GM19455 (cell line): ENCODE measurements at regions not wholly inside any gene's neighbourhood (a gene's known extent, or its start where the extent isn't known, plus 50 kb on each side); places are given as distances from the start of the nearest gene placed in this dataset.

Source experiments
- ATAC-seq: cut with Tn5 transposase; IDR thresholded peaks from one replicate; pipeline ENCODE4 v1.9.1; 2021; ENCODE audit not compliant: unreplicated experiment

- no peak for ATAC-seq
Observed at GRCh38 chr16:73147958-73148357, 100.0 kb upstream of the ZFHX3 start.

GRCh38 chr16:73145166-73145880 is 97.4 kb upstream of the ZFHX3 start:
- no peak for ATAC-seq

GRCh38 chr16:73143576-73144422 is 95.9 kb upstream of the ZFHX3 start:
- ATAC-seq = no peak

GRCh38 chr16:73143002-73143401 is 95.1 kb upstream of the ZFHX3 start:
- ATAC-seq = no peak

GRCh38 chr16:73142053-73142854 is 94.3 kb upstream of the ZFHX3 start:
- ATAC-seq = no peak

- ATAC-seq = no peak
Observed at GRCh38 chr16:73140929-73141328, 93.0 kb upstream of the ZFHX3 start.

- ATAC-seq = no peak
Observed at GRCh38 chr16:73131156-73131862, 83.4 kb upstream of the ZFHX3 start.

GRCh38 chr16:73129455-73129854 is 81.5 kb upstream of the ZFHX3 start:
- no peak for ATAC-seq

- no peak for ATAC-seq
Observed at GRCh38 chr16:73126525-73126853, 78.6 kb upstream of the ZFHX3 start.

- no peak for ATAC-seq
Observed at GRCh38 chr16:73125850-73126524, 78.1 kb upstream of the ZFHX3 start.

GRCh38 chr16:73124665-73125375 is 76.9 kb upstream of the ZFHX3 start:
- ATAC-seq = no peak

- no peak for ATAC-seq
Observed at GRCh38 chr16:73124097-73124652, 76.2 kb upstream of the ZFHX3 start.

- ATAC-seq = no peak
Observed at GRCh38 chr16:73122604-73123391, 74.9 kb upstream of the ZFHX3 start.

GRCh38 chr16:73116576-73116975 is 68.6 kb upstream of the ZFHX3 start:
- ATAC-seq = no peak

GRCh38 chr16:73113336-73113735 is 65.4 kb upstream of the ZFHX3 start:
- ATAC-seq = no peak

GRCh38 chr16:73108195-73108963 is 60.5 kb upstream of the ZFHX3 start:
- no peak for ATAC-seq

GRCh38 chr16:73107371-73107770 is 59.4 kb upstream of the ZFHX3 start:
- ATAC-seq = no peak
